Upper lobe of left lung (tissue), 6 donors: ENCODE measurements at regions not wholly inside any gene's neighbourhood (a gene's known extent, or its start where the extent isn't known, plus 50 kb on each side); places are given as distances from the start of the nearest gene placed in this dataset.

Source experiments
- ATAC-seq, 2 donors: fragments of 200-7000 bp; cut with Tn5 transposase; one replicate each; pipeline ENCODE4 v1.9.1; 2022; ENCODE audit warnings: mild to moderate bottlenecking in 2 of 2, moderate library complexity in 2 of 2; ENCODE audit not compliant: low FRiP score in 2 of 2
- DNase-seq, 2 donors: peaks; one replicate each; pipeline ENCODE4 v3.0.0-alpha.2; 2019 to 2020
- H3K27ac ChIP-seq, 4 donors: fragments of 200-600 bp; sonication (generic); one replicate each; pipeline ENCODE4 v1.5.1; 2016 to 2019
- H3K27me3 ChIP-seq, 4 donors: fragments of 200-600 bp; sonication (generic); one replicate each; pipeline ENCODE4 v1.5.1; 2017 to 2019
- H3K36me3 ChIP-seq, 4 donors: fragments of 200-600 bp; sonication (generic); one replicate each; pipeline ENCODE4 v1.5.1; 2016 to 2019
- H3K4me1 ChIP-seq, 4 donors: fragments of 200-600 bp; sonication (generic); one replicate each; pipeline ENCODE4 v1.5.1; 2018 to 2019
- H3K4me3 ChIP-seq, 4 donors: fragments of 200-600 bp; sonication (generic); one replicate each; pipeline ENCODE4 v1.5.1; 2017 to 2019; ENCODE audit warnings: mild to moderate bottlenecking in 2 of 4, moderate library complexity in 1 of 4
- H3K9me3 ChIP-seq, 4 donors: fragments of 200-600 bp; sonication (generic); one replicate each; pipeline ENCODE4 v1.5.1; 2018 to 2019
- CTCF ChIP-seq, 6 experiments: fragments of 450-650 bp in 4 of 6; fragments of 200-600 bp in 2 of 6; sonication (generic) in 2 of 6; IDR thresholded peaks; one replicate each; pipeline ENCODE4 v1.5.1; 2016 to 2019; ENCODE audit warnings: antibody characterized with exemption in 6 of 6
- EP300 ChIP-seq, 4 donors: sonication (generic); formaldehyde crosslinking; IDR thresholded peaks; one replicate each; pipeline ENCODE4 v1.5.1; 2017; ENCODE audit warnings: antibody characterized with exemption in 4 of 4, control low read depth in 2 of 4
- POLR2A ChIP-seq, 4 donors: fragments of 450-650 bp; IDR thresholded peaks; one replicate each; pipeline ENCODE4 v1.5.1; 2016 to 2017; ENCODE audit warnings: antibody characterized with exemption in 4 of 4, mild to moderate bottlenecking in 2 of 4
- POLR2AphosphoS5 ChIP-seq, 2 donors: sonication (generic); formaldehyde crosslinking; IDR thresholded peaks; one replicate each; pipeline ENCODE4 v1.5.1; 2017; ENCODE audit warnings: antibody characterized with exemption in 2 of 2
- WGBS, 2 donors: methylation state at CpG; one replicate each; pipeline ENCODE4 v1.1.5; 2017 to 2018; 5-methylcytosine and 5-hydroxymethylcytosine counted together
- donor health status: DM: no; HTN: no; CAD: no; lungs with moderate emphysema.
- donor health status: DM: no; HTN: yes; CAD: no; lungs with severe emphysema.

- Histone ChIP-seq H3K9me3 (no peaks in the 10 kb centered on the region), H3K27me3 (no peaks in the 10 kb centered on the region), H3K27ac (no peak overlapping the region), H3K36me3 (no peaks in the 10 kb centered on the region), H3K4me1 (no peaks in the 10 kb centered on the region), H3K4me3 (no peak overlapping the region)
- 84 to 94% methylated on average over 5 of the region's 5 CpGs for WGBS, 2 donors
- no peak for DNase-seq
- no peak for TF ChIP-seq EP300 (IDR thresholded peaks at IDR 0.05)
- TF ChIP-seq POLR2AphosphoS5 (IDR thresholded peaks at IDR 0.05) = no peak
- TF ChIP-seq POLR2A (IDR thresholded peaks at IDR 0.05) = no peak
- no peak for TF ChIP-seq CTCF (IDR thresholded peaks at IDR 0.05)
- ATAC-seq = no peak
Measured at GRCh38 chr13:40394304-40394985, 272.0 kb downstream of the FOXO1 start.

DNA sequence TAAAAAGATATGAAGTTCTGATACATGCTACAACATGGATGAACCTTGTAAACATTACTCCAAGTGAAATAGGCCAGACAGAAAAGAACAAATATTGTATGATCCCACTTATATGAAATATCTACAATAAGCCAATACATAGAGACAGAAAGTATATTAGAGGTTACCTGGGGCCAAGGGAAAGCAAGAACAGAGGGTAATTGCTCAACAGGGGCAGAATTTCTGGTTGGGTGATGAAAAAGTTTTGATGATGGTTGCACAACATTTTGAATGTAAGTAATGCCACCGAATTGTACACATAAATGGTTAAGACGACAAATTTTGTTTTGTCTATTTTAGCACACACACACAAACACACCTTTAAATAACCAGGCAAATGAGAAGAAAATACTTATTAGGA lies 268.4 kb downstream of the FOXO1 start:
- TF ChIP-seq POLR2AphosphoS5 (IDR thresholded peaks at IDR 0.05) (no peak), POLR2A (IDR thresholded peaks at IDR 0.05) (no peak), EP300 (IDR thresholded peaks at IDR 0.05) (no peak), CTCF (IDR thresholded peaks at IDR 0.05) (no peak)
- DNase-seq (no peak), ATAC-seq (no peak)
- no peaks in the 10 kb centered on the region for H3K36me3 ChIP-seq
- H3K27me3 ChIP-seq = no peaks in the 10 kb centered on the region
- H3K27ac ChIP-seq = no peak overlapping the region
- H3K9me3 ChIP-seq = no peaks in the 10 kb centered on the region
- WGBS, 2 donors = 70 to 83% methylated on average over 2 of the region's 2 CpGs
- H3K4me1 ChIP-seq = peaks cover 13 to 17% (median 14%) of the 10 kb centered on the region in 4 donors
- no peak overlapping the region for H3K4me3 ChIP-seq

DNA sequence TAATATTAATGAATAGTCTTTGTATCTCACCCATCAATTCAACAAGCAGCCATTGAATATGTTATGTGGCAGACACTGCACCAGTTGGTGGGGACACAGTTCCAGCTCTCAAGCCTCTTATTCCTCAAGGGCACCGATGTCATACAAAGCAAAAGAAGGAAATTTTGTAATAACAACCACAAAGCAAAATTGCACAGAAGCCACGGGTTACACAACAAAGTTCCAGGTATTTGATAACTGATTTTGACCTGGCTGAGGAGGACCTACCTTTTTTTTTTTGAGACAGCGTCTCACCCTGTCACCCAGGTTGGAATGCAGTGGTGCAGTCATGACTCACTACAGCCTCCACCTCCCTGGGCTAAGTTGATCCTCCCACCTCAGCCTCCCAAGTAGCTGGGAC lies 266.7 kb downstream of the FOXO1 start:
- Histone ChIP-seq H3K4me3 (no peak overlapping the region), H3K27me3 (no peaks in the 10 kb centered on the region), H3K4me1 (peaks cover 19 to 29% (median 21%) of the 10 kb centered on the region in 4 donors), H3K27ac (no peak overlapping the region), H3K9me3 (no peaks in the 10 kb centered on the region), H3K36me3 (no peaks in the 10 kb centered on the region)
- DNase-seq = no peak
- no peak for ATAC-seq
- TF ChIP-seq POLR2A (IDR thresholded peaks at IDR 0.05) (no peak), POLR2AphosphoS5 (IDR thresholded peaks at IDR 0.05) (no peak), CTCF (IDR thresholded peaks at IDR 0.05) (no peak), EP300 (IDR thresholded peaks at IDR 0.05) (no peak)
- WGBS, 2 donors = 73 to 78% methylated on average over 3 of the region's 3 CpGs

DNA sequence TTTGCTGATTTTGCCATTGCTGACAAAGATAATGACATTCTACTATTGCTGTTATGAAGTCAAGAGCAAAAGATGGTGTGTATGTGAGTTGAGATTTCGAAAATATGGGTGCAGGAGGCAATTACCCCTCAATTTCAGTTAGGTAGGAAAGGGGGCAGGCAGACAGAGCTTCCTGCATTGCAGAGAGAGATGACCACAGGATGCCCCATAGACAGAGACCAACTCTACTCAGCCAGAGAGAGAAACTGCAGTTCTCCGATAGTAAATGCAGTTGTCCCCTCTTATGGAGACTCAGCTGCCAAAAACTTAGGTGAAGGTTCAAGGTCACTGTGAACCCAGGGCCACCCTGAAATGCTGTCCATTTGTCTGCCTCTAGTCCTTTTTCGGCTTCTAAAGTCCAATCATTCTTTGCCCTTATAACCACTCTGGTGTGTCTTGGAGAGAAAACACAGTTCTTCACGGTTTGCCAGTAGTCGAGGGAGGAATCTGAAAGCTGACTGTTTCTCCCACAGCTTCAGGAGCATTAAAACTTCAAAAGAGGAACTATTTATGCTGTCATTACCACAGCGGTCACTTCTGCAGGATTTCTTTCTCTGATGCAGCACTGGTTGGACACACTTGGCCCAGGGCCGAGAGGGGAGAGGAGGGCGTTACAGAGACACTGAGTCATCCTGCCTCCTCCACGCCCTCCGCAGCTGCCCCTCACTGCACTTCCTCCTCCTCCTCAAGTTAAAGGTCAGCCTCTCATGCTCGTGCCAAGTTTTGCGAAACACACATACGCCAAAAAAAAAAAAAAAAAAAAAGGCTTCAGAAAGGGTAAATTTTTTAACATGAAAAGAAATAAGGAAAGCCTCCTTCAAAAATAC lies 264.3 kb downstream of the FOXO1 start:
- H3K4me3 ChIP-seq = peak overlapping the region in 1 of 4 donors; percentile 9
- peak; percentile 89 to 93 for TF ChIP-seq POLR2AphosphoS5 (IDR thresholded peaks at IDR 0.05)
- TF ChIP-seq POLR2A (IDR thresholded peaks at IDR 0.05) = peak in 1 of 4 donors; percentile 41
- TF ChIP-seq CTCF (IDR thresholded peaks at IDR 0.05) = no peak
- TF ChIP-seq EP300 (IDR thresholded peaks at IDR 0.05) = peak in 2 of 4 donors; percentile 82 to 93
- H3K36me3 ChIP-seq = no peaks in the 10 kb centered on the region
- 13 to 18% methylated on average over 13 of the region's 13 CpGs for WGBS, 2 donors
- peak overlapping the region; percentile 59 to 79 (median 77) for H3K27ac ChIP-seq
- peaks cover 19 to 41% (median 21%) of the 10 kb centered on the region in 4 donors for H3K4me1 ChIP-seq
- peak; percentile 95 to 98 for ATAC-seq
- peak in 1 of 2 donors; percentile 95 for DNase-seq
- H3K27me3 ChIP-seq = no peaks in the 10 kb centered on the region
- no peaks in the 10 kb centered on the region for H3K9me3 ChIP-seq
